Ovary (tissue), 7 donors: ENCODE measurements at regions not wholly inside any gene's neighbourhood (a gene's known extent, or its start where the extent isn't known, plus 50 kb on each side); places are given as distances from the start of the nearest gene placed in this dataset.

Experiments
- DNase-seq, 5 donors: peaks; one replicate each; pipeline ENCODE4 v3.0.0-alpha.2; 2019 to 2020
- H3K27ac ChIP-seq, 2 donors: fragments of 200-600 bp; one replicate each; pipeline versions ENCODE4 v1.5.1 to v1.8.0; 2019 to 2022
- H3K27me3 ChIP-seq: fragments of 200-600 bp; one replicate; pipeline ENCODE4 v1.8.0; 2022
- H3K36me3 ChIP-seq: fragments of 200-600 bp; sonication (generic); one replicate; pipeline ENCODE4 v1.5.1; 2019
- H3K4me1 ChIP-seq: one replicate; pipeline ENCODE4 v1.8.1; 2013; ENCODE audit warnings: mild to moderate bottlenecking, moderate library complexity; ENCODE audit not compliant: insufficient read depth
- H3K4me3 ChIP-seq: fragments of 200-600 bp; sonication (generic); one replicate; pipeline ENCODE4 v1.5.1; 2017
- H3K9me3 ChIP-seq, 2 donors: fragments of 200-600 bp in 1 of 2; sonication (generic) in 1 of 2; one replicate each; pipeline versions ENCODE4 v1.5.1 to v1.8.1; 2013 to 2019; ENCODE audit warnings: mild to moderate bottlenecking in 1 of 2, moderate library complexity in 1 of 2
- EP300 ChIP-seq: sonication (generic); formaldehyde crosslinking; IDR thresholded peaks from one replicate; pipeline ENCODE4 v1.6.1; 2017; ENCODE audit warnings: antibody characterized with exemption
- POLR2A ChIP-seq: fragments of 450-650 bp; IDR thresholded peaks from one replicate; pipeline ENCODE4 v1.6.1; 2017; ENCODE audit warnings: antibody characterized with exemption, mild to moderate bottlenecking, moderate library complexity
- WGBS, 3 donors: extraction: QIAGEN DNeasy Blood & Tissue Kit in 1 of 3; methylation state at CpG; one replicate each; pipeline versions ENCODE4 v1.1.5 to v1.1.7; 2013 to 2017; 5-methylcytosine and 5-hydroxymethylcytosine counted together
- intact Hi-C, 4 donors: fragments of 100-400 bp; cut with DNase I; formaldehyde crosslinking; loops; one replicate each; pipeline versions ENCODE4 v1.11.0 to v1.15.1; 2022 to 2023
- TF ChIP-seq, protein P1 (sequence below), 3 donors: fragments of 450-650 bp in 2 of 3; fragments of 200-600 bp in 1 of 3; IDR thresholded peaks; one replicate each; pipeline versions ENCODE4 v1.5.1 to v1.8.0; 2016 to 2022; ENCODE audit warnings: antibody characterized with exemption in 3 of 3, mild to moderate bottlenecking in 1 of 3
- donor health status: DM: no; HTN: no; CAD: no; lungs with moderate emphysema.
- donor health status: DM: no; HTN: no; CAD: no.
- donor health status: Bipolar disorder and iron deficiency.
- donor health status: DM: no; HTN: no; CAD: no.
- donor health status: DM: yes; HTN: yes; CAD: no.

DNA sequence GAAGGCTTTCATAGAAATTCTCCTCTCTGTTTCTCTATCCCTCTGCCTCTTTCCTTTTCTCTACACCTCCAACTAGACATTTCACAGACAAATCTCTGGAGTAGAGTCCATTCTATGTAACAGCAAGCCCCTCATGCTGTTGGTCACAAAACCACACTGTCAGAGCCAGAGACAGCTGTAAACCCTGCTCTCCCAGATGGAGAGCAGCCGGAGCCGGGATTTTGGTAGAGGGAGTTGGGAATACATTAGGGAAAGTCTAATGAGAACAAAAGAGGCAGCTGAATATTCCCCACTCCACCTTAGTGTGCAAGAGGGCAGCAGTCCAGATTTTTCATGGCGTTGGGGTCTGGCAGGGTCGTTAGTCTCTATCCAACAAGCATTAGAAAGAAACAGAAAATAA is 68.3 kb upstream of the EDN1 start:
- 40 to 53% (median 42%) methylated on average over 4 of the region's 4 CpGs for WGBS, 3 donors
- intact Hi-C loops: no loop called here
- Histone ChIP-seq H3K27me3 (no peaks in the 10 kb centered on the region), H3K36me3 (no peaks in the 10 kb centered on the region), H3K4me3 (no peak overlapping the region), H3K9me3 (no peaks in the 10 kb centered on the region), H3K27ac (no peak overlapping the region), H3K4me1 (no peaks in the 10 kb centered on the region)
- no peak for DNase-seq
- TF ChIP-seq EP300 (no peak), POLR2A (no peak)
- TF ChIP-seq, protein P1, sequence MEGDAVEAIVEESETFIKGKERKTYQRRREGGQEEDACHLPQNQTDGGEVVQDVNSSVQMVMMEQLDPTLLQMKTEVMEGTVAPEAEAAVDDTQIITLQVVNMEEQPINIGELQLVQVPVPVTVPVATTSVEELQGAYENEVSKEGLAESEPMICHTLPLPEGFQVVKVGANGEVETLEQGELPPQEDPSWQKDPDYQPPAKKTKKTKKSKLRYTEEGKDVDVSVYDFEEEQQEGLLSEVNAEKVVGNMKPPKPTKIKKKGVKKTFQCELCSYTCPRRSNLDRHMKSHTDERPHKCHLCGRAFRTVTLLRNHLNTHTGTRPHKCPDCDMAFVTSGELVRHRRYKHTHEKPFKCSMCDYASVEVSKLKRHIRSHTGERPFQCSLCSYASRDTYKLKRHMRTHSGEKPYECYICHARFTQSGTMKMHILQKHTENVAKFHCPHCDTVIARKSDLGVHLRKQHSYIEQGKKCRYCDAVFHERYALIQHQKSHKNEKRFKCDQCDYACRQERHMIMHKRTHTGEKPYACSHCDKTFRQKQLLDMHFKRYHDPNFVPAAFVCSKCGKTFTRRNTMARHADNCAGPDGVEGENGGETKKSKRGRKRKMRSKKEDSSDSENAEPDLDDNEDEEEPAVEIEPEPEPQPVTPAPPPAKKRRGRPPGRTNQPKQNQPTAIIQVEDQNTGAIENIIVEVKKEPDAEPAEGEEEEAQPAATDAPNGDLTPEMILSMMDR (IDR thresholded peaks at IDR 0.05): no peak

DNA sequence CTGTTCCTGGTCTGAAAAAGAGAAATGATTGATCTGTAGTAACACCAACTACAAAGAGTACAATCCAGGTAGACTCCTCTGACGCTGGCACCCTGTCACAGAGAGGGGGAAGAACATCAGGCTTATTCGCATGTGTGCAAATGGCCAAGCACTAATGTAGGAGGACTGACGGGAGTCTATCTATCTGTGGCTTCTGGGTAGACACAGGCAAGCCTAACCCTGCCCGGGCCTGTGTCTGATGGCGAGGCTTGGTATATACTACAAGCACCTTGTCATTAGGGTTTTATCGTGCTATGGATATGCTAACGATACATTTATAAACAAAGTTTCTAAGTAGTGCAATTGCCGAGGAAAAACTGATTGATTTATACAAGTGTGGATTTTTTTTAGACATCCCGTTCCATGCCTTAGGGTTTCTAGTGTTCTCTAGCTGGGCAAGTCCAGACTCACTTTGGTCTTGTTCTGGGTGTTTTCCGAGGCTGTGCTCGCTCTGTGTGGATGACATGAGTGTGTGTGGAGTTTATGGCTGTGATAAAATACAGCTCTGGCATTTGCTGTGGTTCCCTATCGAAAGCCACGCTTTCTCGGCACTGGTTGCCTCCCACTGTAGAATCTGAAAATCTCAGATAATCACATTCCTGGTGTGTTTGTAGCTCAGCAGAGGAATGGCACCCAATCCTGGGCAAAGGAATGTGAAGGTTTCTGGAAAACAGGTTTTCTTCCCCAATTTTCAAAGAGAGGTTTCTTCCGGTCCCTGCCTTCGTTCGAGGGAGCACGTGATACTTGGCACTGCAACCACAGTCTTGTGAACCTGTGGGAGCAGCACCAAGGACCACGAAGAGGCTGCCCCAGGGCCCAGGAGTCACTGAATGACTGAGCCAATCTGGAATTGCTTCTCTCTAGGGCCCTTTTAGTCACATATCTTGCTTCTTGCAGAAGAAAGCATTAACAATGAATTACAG is 67.5 kb upstream of the EDN1 start:
- Histone ChIP-seq H3K27me3 (no peaks in the 10 kb centered on the region), H3K4me1 (no peaks in the 10 kb centered on the region), H3K36me3 (no peaks in the 10 kb centered on the region), H3K4me3 (no peak overlapping the region), H3K9me3 (no peaks in the 10 kb centered on the region), H3K27ac (no peak overlapping the region)
- 76 to 85% (median 85%) methylated on average over 19 of the region's 19 CpGs for WGBS, 3 donors
- TF ChIP-seq, protein P1 (IDR thresholded peaks at IDR 0.05): no peak
- TF ChIP-seq EP300: no peak
- TF ChIP-seq POLR2A: no peak
- intact Hi-C loops: no loop called here
- no peak for DNase-seq

DNA sequence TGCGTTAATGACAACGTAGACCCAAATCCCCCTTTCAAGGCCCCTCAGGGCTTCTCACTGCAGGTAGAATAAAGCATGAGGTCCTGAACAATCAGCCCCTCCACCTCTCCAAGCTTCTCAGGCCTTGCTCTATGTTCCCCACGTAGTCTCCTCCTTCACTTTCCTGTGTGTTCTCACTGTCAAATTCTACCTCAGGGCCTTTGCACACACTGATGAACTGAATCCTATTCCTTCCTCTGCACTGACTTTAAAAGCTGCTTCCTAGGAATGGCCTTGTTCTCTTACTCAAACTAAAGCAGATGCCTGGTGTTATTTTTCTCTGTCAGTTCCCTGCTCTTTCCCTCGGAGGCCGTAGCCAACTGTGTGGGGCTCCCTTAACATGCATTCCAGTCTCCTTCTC is 66.8 kb upstream of the EDN1 start:
- intact Hi-C loops: no loop called here
- no peak overlapping the region for H3K4me3 ChIP-seq
- TF ChIP-seq, protein P1 (IDR thresholded peaks at IDR 0.05): no peak
- TF ChIP-seq EP300 (no peak), POLR2A (no peak)
- no peak overlapping the region for H3K27ac ChIP-seq
- WGBS, 3 donors: 91 to 93% (median 92%) methylated on average over 5 of the region's 5 CpGs
- H3K4me1 ChIP-seq: no peaks in the 10 kb centered on the region
- no peaks in the 10 kb centered on the region for H3K36me3 ChIP-seq
- no peaks in the 10 kb centered on the region for H3K27me3 ChIP-seq
- H3K9me3 ChIP-seq: no peaks in the 10 kb centered on the region
- DNase-seq: no peak

DNA sequence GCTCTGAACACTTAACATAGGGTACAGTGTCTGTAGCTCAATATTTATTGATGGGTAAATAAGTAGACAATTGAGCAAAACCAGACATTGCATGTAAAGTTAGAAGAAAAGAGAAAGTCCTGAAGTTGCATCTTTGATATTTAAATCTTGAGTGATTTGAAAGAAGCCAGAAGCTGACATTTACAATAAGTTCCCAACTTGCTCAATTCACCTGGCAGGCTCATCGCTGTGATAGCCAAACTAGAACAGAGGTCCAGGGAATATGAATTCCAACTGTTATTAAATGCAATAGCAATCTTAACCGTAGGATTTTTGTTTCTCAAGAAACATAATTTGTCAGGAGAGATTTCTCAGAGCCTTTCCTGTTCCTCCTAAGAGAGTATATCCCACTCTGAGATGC is 65.9 kb upstream of the EDN1 start:
- DNase-seq: no peak
- no peak for TF ChIP-seq POLR2A
- TF ChIP-seq EP300: no peak
- TF ChIP-seq, protein P1 (IDR thresholded peaks at IDR 0.05): no peak
- Histone ChIP-seq H3K9me3 (no peaks in the 10 kb centered on the region), H3K27ac (no peak overlapping the region), H3K4me1 (no peaks in the 10 kb centered on the region), H3K4me3 (no peak overlapping the region), H3K27me3 (no peaks in the 10 kb centered on the region), H3K36me3 (no peaks in the 10 kb centered on the region)
- 67 to 77% (median 73%) methylated on average over 2 of the region's 2 CpGs for WGBS, 3 donors
- intact Hi-C loops: no loop called here
